ENCODE measurements at regions not wholly inside any gene's neighbourhood (a gene's known extent, or its start where the extent isn't known, plus 50 kb on each side); places are given as distances from the start of the nearest gene placed in this dataset.

DNA sequence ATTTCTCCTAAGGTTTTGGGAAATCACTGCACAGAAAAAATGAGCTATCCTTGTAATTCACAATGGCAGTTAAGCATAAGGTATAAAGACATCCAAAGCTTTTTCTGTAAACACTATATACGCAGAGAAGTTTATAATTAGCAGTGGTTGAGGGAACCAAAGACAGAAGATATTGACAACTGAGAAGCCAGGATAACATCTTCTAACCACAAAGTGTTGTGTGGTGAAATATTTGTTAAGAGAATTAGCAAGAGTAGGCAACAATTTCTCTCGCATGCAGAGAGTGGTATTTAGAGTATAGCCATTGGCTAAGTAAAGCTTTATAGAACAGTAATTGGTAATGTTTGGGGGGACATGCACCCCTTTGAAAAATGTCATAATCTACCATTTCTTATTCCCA is 123.7 kb upstream of the USP15 start:
- TF ChIP-seq, protein P1, sequence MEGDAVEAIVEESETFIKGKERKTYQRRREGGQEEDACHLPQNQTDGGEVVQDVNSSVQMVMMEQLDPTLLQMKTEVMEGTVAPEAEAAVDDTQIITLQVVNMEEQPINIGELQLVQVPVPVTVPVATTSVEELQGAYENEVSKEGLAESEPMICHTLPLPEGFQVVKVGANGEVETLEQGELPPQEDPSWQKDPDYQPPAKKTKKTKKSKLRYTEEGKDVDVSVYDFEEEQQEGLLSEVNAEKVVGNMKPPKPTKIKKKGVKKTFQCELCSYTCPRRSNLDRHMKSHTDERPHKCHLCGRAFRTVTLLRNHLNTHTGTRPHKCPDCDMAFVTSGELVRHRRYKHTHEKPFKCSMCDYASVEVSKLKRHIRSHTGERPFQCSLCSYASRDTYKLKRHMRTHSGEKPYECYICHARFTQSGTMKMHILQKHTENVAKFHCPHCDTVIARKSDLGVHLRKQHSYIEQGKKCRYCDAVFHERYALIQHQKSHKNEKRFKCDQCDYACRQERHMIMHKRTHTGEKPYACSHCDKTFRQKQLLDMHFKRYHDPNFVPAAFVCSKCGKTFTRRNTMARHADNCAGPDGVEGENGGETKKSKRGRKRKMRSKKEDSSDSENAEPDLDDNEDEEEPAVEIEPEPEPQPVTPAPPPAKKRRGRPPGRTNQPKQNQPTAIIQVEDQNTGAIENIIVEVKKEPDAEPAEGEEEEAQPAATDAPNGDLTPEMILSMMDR (IDR thresholded peaks at IDR 0.05; ENCODE audit: insufficient read depth, low read length, poor library complexity, severe bottlenecking), result no peak
- DNase-seq (ENCODE audit: low read depth), result no peak
- Histone ChIP-seq H3K27me3 (ENCODE audit: control insufficient read depth, insufficient read depth, low read length) (no peaks in the 10 kb centered on the region), H3K4me3 (ENCODE audit: low read depth, low read length) (no peak overlapping the region), H3K36me3 (ENCODE audit: control insufficient read depth, insufficient read depth, low read length) (no peaks in the 10 kb centered on the region)

DNA sequence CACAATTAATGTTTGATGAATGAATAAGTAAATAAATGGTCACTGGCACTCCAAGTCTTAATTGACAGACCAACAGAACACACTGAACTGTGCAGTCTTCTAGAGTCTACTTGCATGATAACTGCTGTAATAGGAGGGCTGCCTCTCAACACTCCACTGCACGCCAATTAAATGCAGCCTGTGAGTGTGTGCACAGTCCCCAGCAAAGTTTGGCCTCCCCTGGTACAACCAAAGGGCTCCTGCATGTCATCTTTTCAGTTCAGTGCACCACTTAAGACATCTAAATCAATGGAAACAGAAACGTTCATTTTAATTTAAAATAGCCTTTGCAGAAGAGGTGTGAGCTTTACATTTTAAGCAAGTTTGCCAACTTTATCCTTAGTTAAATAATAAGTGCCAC is 121.7 kb upstream of the USP15 start:
- no peak overlapping the region for H3K4me3 ChIP-seq (ENCODE audit: low read depth, low read length)
- no peaks in the 10 kb centered on the region for H3K36me3 ChIP-seq (ENCODE audit: control insufficient read depth, insufficient read depth, low read length)
- H3K27me3 ChIP-seq (ENCODE audit: control insufficient read depth, insufficient read depth, low read length), result no peaks in the 10 kb centered on the region
- DNase-seq (ENCODE audit: low read depth), result no peak
- TF ChIP-seq, protein P1 (IDR thresholded peaks at IDR 0.05; ENCODE audit: insufficient read depth, low read length, poor library complexity, severe bottlenecking), result no peak

DNA sequence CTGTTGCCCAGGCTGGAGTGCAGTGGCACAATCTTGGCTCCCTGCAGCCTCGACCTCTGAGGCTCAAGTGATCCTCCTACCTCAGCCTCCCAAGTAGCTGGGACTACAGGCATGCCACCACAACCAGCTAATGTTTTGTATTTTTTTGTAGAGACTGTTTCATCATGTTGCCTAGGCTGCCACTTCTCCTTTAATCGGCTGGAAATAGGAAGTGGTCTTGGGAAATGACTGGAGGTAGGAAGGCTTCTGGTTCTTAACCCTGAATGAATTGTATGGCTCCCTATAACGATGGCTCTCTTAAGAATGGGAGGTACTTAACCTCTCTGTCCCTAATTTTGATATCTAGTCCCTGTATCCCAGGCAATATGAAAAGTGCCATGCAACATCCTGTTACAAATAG is 113.9 kb upstream of the USP15 start:
- H3K27me3 ChIP-seq (ENCODE audit: control insufficient read depth, insufficient read depth, low read length), result no peaks in the 10 kb centered on the region
- TF ChIP-seq, protein P1 (IDR thresholded peaks at IDR 0.05; ENCODE audit: insufficient read depth, low read length, poor library complexity, severe bottlenecking), result no peak
- no peak overlapping the region for H3K4me3 ChIP-seq (ENCODE audit: low read depth, low read length)
- H3K36me3 ChIP-seq (ENCODE audit: control insufficient read depth, insufficient read depth, low read length), result no peaks in the 10 kb centered on the region
- no peak for DNase-seq (ENCODE audit: low read depth)

DNA sequence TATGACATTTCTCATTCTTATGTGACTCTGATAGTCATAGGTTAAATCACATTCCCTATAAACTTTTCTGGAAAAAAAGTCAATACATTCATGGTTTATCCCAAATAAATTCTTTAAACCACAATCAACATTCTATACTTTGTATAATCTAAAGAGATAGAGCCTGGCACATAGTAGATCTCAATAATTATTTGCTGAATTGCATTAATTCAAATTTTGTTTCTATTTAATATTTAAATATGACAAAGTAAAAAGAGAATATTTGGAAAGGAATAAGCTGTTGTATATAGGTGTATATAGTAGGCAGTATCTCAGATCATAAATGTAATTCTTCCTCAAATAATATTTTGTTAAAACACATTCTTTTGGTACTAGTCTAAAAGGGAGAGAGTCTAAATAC is 102.2 kb upstream of the USP15 start:
- TF ChIP-seq, protein P1 (IDR thresholded peaks at IDR 0.05; ENCODE audit: insufficient read depth, low read length, poor library complexity, severe bottlenecking), result no peak
- Histone ChIP-seq H3K27me3 (ENCODE audit: control insufficient read depth, insufficient read depth, low read length) (no peaks in the 10 kb centered on the region), H3K36me3 (ENCODE audit: control insufficient read depth, insufficient read depth, low read length) (no peaks in the 10 kb centered on the region), H3K4me3 (ENCODE audit: low read depth, low read length) (no peak overlapping the region)
- no peak for DNase-seq (ENCODE audit: low read depth)

DNA sequence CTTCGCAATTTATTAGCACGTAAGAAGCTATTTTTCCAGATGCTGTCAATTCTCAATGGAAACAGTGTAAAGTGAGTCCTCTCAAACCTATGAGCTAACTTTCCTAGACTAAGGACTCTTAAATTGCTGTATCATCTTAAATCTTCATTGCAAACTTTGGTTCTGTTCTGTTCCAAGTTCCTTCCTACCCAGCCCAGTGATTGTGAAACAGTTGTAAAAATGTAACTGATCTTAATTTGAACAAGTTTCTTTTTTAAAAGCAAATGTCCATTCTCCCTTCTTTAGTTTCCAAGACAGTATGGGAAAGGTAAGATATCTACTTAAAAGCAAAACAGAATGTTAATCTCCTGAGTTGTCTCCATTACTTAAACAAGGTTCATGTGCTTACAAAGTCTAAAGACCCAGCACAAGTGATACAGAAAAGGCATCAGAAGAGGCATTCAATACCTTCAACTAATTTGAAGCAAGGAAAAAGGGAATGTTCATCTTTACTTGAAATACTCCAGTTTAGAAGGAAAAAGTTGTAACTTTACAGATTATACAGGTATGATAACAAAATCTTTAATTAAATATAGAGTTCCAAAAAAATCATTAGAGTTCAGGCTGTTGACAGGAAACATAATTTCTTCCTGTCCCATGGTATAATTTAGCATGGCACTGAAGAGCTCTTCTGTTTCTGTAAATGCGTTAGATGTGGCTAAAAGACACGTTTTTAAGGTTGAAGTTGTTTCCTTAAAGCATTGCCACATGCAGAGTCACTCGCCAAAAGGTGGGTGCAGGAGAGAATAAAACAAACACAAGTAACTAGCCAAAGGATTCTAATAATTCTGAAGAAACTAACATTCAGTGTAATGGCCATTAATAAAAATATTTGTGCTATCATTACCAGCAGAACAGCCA is 101.5 kb upstream of the USP15 start:
- Histone ChIP-seq H3K4me3 (ENCODE audit: low read depth, low read length) (no peak overlapping the region), H3K27me3 (ENCODE audit: control insufficient read depth, insufficient read depth, low read length) (no peaks in the 10 kb centered on the region), H3K36me3 (ENCODE audit: control insufficient read depth, insufficient read depth, low read length) (no peaks in the 10 kb centered on the region)
- TF ChIP-seq, protein P1 (IDR thresholded peaks at IDR 0.05; ENCODE audit: insufficient read depth, low read length, poor library complexity, severe bottlenecking), result no peak
- no peak for DNase-seq (ENCODE audit: low read depth)

DNA sequence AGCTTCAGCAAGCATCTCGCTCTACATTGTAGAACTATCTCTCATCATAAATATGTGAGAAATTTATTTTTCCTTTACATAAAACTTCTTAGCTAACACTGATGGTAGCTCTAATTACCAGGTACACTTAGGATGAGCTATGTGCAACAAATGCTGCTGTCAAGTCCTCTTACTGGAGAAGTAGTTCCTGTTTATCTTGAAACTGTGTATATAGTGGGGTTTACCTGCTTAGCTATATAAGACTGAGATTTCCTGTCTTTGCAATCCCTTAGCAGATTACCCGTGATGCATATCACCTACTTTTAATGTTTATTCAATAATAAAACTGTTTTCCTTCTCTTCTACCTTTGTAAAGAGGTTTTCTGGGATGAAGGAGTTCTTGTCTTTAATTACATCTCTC is 98.0 kb upstream of the USP15 start:
- no peaks in the 10 kb centered on the region for H3K36me3 ChIP-seq (ENCODE audit: control insufficient read depth, insufficient read depth, low read length)
- TF ChIP-seq, protein P1 (IDR thresholded peaks at IDR 0.05; ENCODE audit: insufficient read depth, low read length, poor library complexity, severe bottlenecking), result no peak
- H3K27me3 ChIP-seq (ENCODE audit: control insufficient read depth, insufficient read depth, low read length), result no peaks in the 10 kb centered on the region
- DNase-seq (ENCODE audit: low read depth), result no peak
- no peak overlapping the region for H3K4me3 ChIP-seq (ENCODE audit: low read depth, low read length)

Data from kidney epithelial cell (primary cell).